SU-DHL-6 (cell line): ENCODE measurements at regions not wholly inside any gene's neighbourhood (a gene's known extent, or its start where the extent isn't known, plus 50 kb on each side); places are given as distances from the start of the nearest gene placed in this dataset.
"Not testable (repeated sequence)": the region's sequence is repeated elsewhere in the genome, so short reads cannot be mapped to it uniquely, and the experiment has no call there.

Experiments used
- H2AFZ ChIP-seq: fragments of 200-600 bp; sonication (generic); 2 replicates; pipeline ENCODE4 v1.6.1; 2014; ENCODE audit warnings: low read depth, mild to moderate bottlenecking, moderate library complexity, mixed read lengths, antibody characterized with exemption, low read length; ENCODE audit not compliant: severe bottlenecking
- H3F3A ChIP-seq: fragments of 200-600 bp; shearing (Covaris generic); 2 replicates; pipeline ENCODE4 v1.6.0; 2016; ENCODE audit warnings: antibody characterized with exemption, mild to moderate bottlenecking; ENCODE audit not compliant: insufficient read depth
- H3K27ac ChIP-seq: fragments of 200-600 bp; sonication (generic); 2 replicates; pipeline ENCODE4 v1.5.1; 2016; ENCODE audit warnings: low read depth, mild to moderate bottlenecking, low read length, moderate library complexity, mixed read lengths
- H3K27me3 ChIP-seq: fragments of 200-600 bp; sonication (generic), shearing (Covaris generic); 2 replicates; pipeline ENCODE4 v1.6.0; 2014; ENCODE audit warnings: mild to moderate bottlenecking, low read length
- H3K36me3 ChIP-seq: fragments of 200-600 bp; sonication (generic); 2 replicates; pipeline ENCODE4 v1.6.1; 2014; ENCODE audit warnings: mild to moderate bottlenecking, low read length, mixed read lengths
- H3K4me2 ChIP-seq: fragments of 300-600, 200-600 bp; shearing (Covaris generic), sonication (generic); 2 replicates; pipeline ENCODE4 v1.6.0; 2014; ENCODE audit warnings: low read length, low read depth, mild to moderate bottlenecking; ENCODE audit not compliant: poor library complexity, severe bottlenecking
- H3K4me3 ChIP-seq: fragments of 200-600 bp; sonication (generic); 2 replicates; pipeline ENCODE4 v1.5.1; 2014; ENCODE audit warnings: antibody characterized with exemption, low read length, mild to moderate bottlenecking, mixed read lengths; ENCODE audit not compliant: insufficient read depth, poor library complexity, severe bottlenecking
- H3K79me2 ChIP-seq: fragments of 200-600 bp; sonication (generic); 2 replicates; pipeline ENCODE4 v1.6.1; 2014; ENCODE audit warnings: mild to moderate bottlenecking, low read length, moderate library complexity; ENCODE audit not compliant: insufficient read depth
- H3K9ac ChIP-seq: fragments of 200-600 bp; sonication (generic); 2 replicates; pipeline ENCODE4 v1.7.0; 2014; ENCODE audit warnings: mild to moderate bottlenecking, low read length
- H3K9me2 ChIP-seq: fragments of 200-600 bp; sonication (generic); replicated peaks from 2 replicates; pipeline ENCODE4 v1.6.1; 2014; ENCODE audit warnings: low read length; ENCODE audit not compliant: insufficient read depth
- H3K9me3 ChIP-seq: fragments of 200-600 bp; sonication (generic); 2 replicates; pipeline ENCODE4 v1.6.1; 2014; ENCODE audit warnings: low read length, mixed read lengths; ENCODE audit not compliant: insufficient read depth
- H4K20me1 ChIP-seq: fragments of 200-600 bp; sonication (generic); 2 replicates; pipeline ENCODE4 v1.6.1; 2014; ENCODE audit warnings: low read depth, mild to moderate bottlenecking, antibody characterized with exemption, low read length, moderate library complexity, mixed read lengths
- EZH2phosphoT487 ChIP-seq: fragments of 200-600 bp; sonication (generic), shearing (Covaris generic); conservative IDR thresholded peaks from 2 replicates; pipeline ENCODE4 v1.6.1; 2018; ENCODE audit warnings: mild to moderate bottlenecking, antibody characterized with exemption, low read length, moderate library complexity, mixed read lengths
- TF ChIP-seq, protein P1 (sequence below): fragments of 200-600 bp; sonication (generic); IDR thresholded peaks from one replicate; pipeline ENCODE4 v1.5.1; 2017; ENCODE audit warnings: antibody characterized with exemption, mild to moderate bottlenecking, low read length, moderate library complexity; ENCODE audit not compliant: insufficient read depth, poor library complexity, severe bottlenecking

GRCh38 chr15:26037369-26037768, 174.2 kb upstream of the ATP10A start:
- Histone ChIP-seq H3K4me3 (no peak overlapping the region), H3K9ac (no peak overlapping the region), H4K20me1 (no peaks in the 10 kb centered on the region), H3K27ac (no peak overlapping the region), H3F3A (no peaks in the 10 kb centered on the region), H2AFZ (no peak overlapping the region), H3K79me2 (no peaks in the 10 kb centered on the region), H3K9me3 (no peaks in the 10 kb centered on the region), H3K9me2 (no peaks in the 10 kb centered on the region), H3K27me3 (no peaks in the 10 kb centered on the region), H3K36me3 (no peaks in the 10 kb centered on the region), H3K4me2 (no peak overlapping the region)
- TF ChIP-seq, protein P1, sequence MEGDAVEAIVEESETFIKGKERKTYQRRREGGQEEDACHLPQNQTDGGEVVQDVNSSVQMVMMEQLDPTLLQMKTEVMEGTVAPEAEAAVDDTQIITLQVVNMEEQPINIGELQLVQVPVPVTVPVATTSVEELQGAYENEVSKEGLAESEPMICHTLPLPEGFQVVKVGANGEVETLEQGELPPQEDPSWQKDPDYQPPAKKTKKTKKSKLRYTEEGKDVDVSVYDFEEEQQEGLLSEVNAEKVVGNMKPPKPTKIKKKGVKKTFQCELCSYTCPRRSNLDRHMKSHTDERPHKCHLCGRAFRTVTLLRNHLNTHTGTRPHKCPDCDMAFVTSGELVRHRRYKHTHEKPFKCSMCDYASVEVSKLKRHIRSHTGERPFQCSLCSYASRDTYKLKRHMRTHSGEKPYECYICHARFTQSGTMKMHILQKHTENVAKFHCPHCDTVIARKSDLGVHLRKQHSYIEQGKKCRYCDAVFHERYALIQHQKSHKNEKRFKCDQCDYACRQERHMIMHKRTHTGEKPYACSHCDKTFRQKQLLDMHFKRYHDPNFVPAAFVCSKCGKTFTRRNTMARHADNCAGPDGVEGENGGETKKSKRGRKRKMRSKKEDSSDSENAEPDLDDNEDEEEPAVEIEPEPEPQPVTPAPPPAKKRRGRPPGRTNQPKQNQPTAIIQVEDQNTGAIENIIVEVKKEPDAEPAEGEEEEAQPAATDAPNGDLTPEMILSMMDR = no peak
- no peak for TF ChIP-seq EZH2phosphoT487

GRCh38 chr15:26033493-26033892, 170.4 kb upstream of the ATP10A start:
- H3K9me2 ChIP-seq = no peaks in the 10 kb centered on the region
- TF ChIP-seq, protein P1 = no peak
- TF ChIP-seq EZH2phosphoT487 = no peak

GRCh38 chr15:26032162-26032846, 169.2 kb upstream of the ATP10A start:
- no peaks in the 10 kb centered on the region for H3K9me2 ChIP-seq
- H3K4me3 ChIP-seq = no peak overlapping the region
- no peaks in the 10 kb centered on the region for H3K79me2 ChIP-seq
- TF ChIP-seq, protein P1 = no peak
- TF ChIP-seq EZH2phosphoT487 = no peak
- H3F3A ChIP-seq = no peaks in the 10 kb centered on the region
- no peaks in the 10 kb centered on the region for H3K9me3 ChIP-seq
- no peak overlapping the region for H3K27ac ChIP-seq
- no peaks in the 10 kb centered on the region for H3K36me3 ChIP-seq
- no peak overlapping the region for H2AFZ ChIP-seq
- H3K27me3 ChIP-seq = no peaks in the 10 kb centered on the region
- H3K4me2 ChIP-seq = no peak overlapping the region
- no peaks in the 10 kb centered on the region for H4K20me1 ChIP-seq
- H3K9ac ChIP-seq = no peak overlapping the region

More at GRCh38 chr15:26033493-26033892, 170.4 kb upstream of the ATP10A start:
- no peaks in the 10 kb centered on the region for H3F3A ChIP-seq
- H3K4me2 ChIP-seq = no peak overlapping the region
- H2AFZ ChIP-seq = no peak overlapping the region
- no peaks in the 10 kb centered on the region for H3K36me3 ChIP-seq
- no peak overlapping the region for H3K4me3 ChIP-seq
- no peaks in the 10 kb centered on the region for H3K27me3 ChIP-seq
- H3K27ac ChIP-seq = no peak overlapping the region
- no peaks in the 10 kb centered on the region for H4K20me1 ChIP-seq
- H3K79me2 ChIP-seq = no peaks in the 10 kb centered on the region
- no peak overlapping the region for H3K9ac ChIP-seq
- H3K9me3 ChIP-seq = no peaks in the 10 kb centered on the region

DNA sequence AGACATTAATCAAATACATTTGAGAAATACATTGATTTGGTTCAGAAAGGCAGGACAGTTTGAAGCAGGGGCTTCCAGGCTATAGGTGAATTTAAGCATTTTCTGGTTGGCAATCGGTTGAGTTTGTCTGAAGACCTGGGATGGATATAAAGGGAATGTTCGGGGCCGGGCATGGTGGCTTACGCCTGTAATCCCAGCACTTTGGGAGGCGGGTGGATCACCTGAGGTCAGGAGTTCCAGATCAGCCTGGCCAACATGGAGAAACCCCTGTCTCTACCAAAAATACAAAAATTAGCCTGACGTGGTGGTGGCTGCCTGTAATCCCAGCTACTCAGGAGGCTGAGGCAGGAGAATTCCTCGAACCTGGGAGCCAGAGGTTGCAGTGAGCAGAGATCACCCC, 166.5 kb upstream of the ATP10A start:
- not testable (repeated sequence) for H3K9me2 ChIP-seq, H3K4me2 ChIP-seq, H3K4me3 ChIP-seq, H3F3A ChIP-seq, H3K9ac ChIP-seq, H4K20me1 ChIP-seq, H2AFZ ChIP-seq, H3K36me3 ChIP-seq, H3K27me3 ChIP-seq, H3K9me3 ChIP-seq, H3K27ac ChIP-seq, H3K79me2 ChIP-seq
